ENCODE measurements at regions not wholly inside any gene's neighbourhood (a gene's known extent, or its start where the extent isn't known, plus 50 kb on each side); places are given as distances from the start of the nearest gene placed in this dataset.

GRCh38 chr5:100654895-100655294, 119.7 kb downstream of the FAM174A start:
- no peak for TF ChIP-seq POLR2A (IDR thresholded peaks at IDR 0.05)
- no peak for TF ChIP-seq CTCF (IDR thresholded peaks at IDR 0.05)
